Lung (tissue), 11 donors: ENCODE measurements at regions not wholly inside any gene's neighbourhood (a gene's known extent, or its start where the extent isn't known, plus 50 kb on each side); places are given as distances from the start of the nearest gene placed in this dataset.

Source experiments
- ATAC-seq: fragments of 200-7000 bp; cut with Tn5 transposase; one replicate; pipeline ENCODE4 v1.9.1; 2020; ENCODE audit warnings: moderate number of reproducible peaks; ENCODE audit not compliant: insufficient read depth, low FRiP score
- DNase-seq, 3 donors: peaks; one replicate each; pipeline ENCODE4 v3.0.0-alpha.2; 2013 to 2017
- H3K27ac ChIP-seq, 2 donors: one replicate each; pipeline ENCODE4 v1.5.1; 2013; ENCODE audit warnings: mild to moderate bottlenecking in 2 of 2, moderate library complexity in 2 of 2, control low read depth in 1 of 2, inconsistent platforms in 1 of 2, low read depth in 1 of 2, low read length in 1 of 2
- H3K27me3 ChIP-seq, 3 donors: one replicate each; pipeline ENCODE4 v1.5.1; 2013; ENCODE audit warnings: low read length in 2 of 3; ENCODE audit not compliant: control insufficient read depth in 3 of 3, insufficient read depth in 3 of 3
- H3K36me3 ChIP-seq, 4 donors: one replicate each; pipeline ENCODE4 v1.5.1; 2013; ENCODE audit warnings: low read length in 4 of 4, mild to moderate bottlenecking in 1 of 4, moderate library complexity in 1 of 4; ENCODE audit not compliant: control insufficient read depth in 4 of 4, insufficient read depth in 4 of 4
- H3K4me1 ChIP-seq, 5 donors: one replicate each; pipeline ENCODE4 v1.5.1; 2013; ENCODE audit warnings: low read length in 5 of 5, mild to moderate bottlenecking in 2 of 5, moderate library complexity in 1 of 5; ENCODE audit not compliant: control insufficient read depth in 5 of 5, insufficient read depth in 5 of 5
- H3K4me3 ChIP-seq: one replicate; pipeline ENCODE4 v1.5.1; 2013; ENCODE audit warnings: mild to moderate bottlenecking, control low read depth, moderate library complexity
- H3K9ac ChIP-seq, 2 donors: one replicate each; pipeline ENCODE4 v1.5.1; 2013; ENCODE audit warnings: low read length in 2 of 2, control low read depth in 1 of 2; ENCODE audit not compliant: insufficient read depth in 1 of 2
- H3K9me3 ChIP-seq, 4 donors: one replicate each; pipeline ENCODE4 v1.5.1; 2013; ENCODE audit warnings: low read length in 3 of 4, mild to moderate bottlenecking in 1 of 4, moderate library complexity in 1 of 4; ENCODE audit not compliant: control insufficient read depth in 4 of 4, insufficient read depth in 3 of 4
- WGBS, 2 donors: extraction: QIAGEN DNeasy Blood & Tissue Kit; methylation state at CpG; one replicate each; pipeline ENCODE4 v1.1.7; 2013; 5-methylcytosine and 5-hydroxymethylcytosine counted together
- TF ChIP-seq, protein P1 (sequence below): IDR thresholded peaks from 2 replicates; pipeline ENCODE4 v1.5.1; 2012; ENCODE audit warnings: mild to moderate bottlenecking; ENCODE audit errors: control extremely low read depth, extremely low read depth
- donor health status: control.
- donor health status: control.
- donor health status: Bipolar disorder and iron deficiency.
- donor health status: healthy.
- donor health status: DM: yes; HTN: yes; CAD: no.

DNA sequence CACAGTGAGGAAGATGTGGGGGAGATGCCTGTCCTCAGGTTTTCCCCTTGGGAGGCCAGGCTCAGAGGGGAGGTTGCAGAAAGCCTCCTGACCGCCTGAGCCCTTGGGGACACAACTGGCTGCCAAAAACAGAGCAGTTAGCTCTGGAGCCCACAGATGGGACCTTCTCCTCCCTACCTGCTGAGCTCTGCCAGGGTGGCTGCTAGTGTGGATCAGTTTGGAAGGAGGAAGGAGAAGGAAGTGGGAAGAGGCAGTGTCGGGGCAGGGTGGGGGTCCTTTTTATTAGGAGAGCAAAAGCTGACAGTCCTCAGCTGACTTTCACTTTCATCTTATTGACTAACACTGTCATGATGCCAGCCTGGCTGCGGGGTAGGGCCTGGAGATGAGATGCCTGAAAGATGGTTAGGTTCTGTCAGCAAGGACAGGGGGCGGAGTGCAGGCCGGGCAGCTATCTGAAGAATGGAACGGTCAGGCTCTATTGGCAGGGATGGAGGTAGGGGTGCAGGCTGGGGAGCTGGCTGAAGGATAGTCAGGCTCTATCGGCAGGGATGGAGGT is 188.5 kb upstream of the HDAC4 start:
- Histone ChIP-seq H3K27ac (no peak overlapping the region), H3K9me3 (peaks cover 0 to 1% (median 0%) of the 10 kb centered on the region in 4 donors), H3K36me3 (no peaks in the 10 kb centered on the region), H3K27me3 (peaks cover 0 to 4% (median 0%) of the 10 kb centered on the region in 3 donors), H3K9ac (no peak overlapping the region), H3K4me3 (no peak overlapping the region), H3K4me1 (peaks cover 0 to 5% (median 0%) of the 10 kb centered on the region in 5 donors)
- TF ChIP-seq, protein P1, sequence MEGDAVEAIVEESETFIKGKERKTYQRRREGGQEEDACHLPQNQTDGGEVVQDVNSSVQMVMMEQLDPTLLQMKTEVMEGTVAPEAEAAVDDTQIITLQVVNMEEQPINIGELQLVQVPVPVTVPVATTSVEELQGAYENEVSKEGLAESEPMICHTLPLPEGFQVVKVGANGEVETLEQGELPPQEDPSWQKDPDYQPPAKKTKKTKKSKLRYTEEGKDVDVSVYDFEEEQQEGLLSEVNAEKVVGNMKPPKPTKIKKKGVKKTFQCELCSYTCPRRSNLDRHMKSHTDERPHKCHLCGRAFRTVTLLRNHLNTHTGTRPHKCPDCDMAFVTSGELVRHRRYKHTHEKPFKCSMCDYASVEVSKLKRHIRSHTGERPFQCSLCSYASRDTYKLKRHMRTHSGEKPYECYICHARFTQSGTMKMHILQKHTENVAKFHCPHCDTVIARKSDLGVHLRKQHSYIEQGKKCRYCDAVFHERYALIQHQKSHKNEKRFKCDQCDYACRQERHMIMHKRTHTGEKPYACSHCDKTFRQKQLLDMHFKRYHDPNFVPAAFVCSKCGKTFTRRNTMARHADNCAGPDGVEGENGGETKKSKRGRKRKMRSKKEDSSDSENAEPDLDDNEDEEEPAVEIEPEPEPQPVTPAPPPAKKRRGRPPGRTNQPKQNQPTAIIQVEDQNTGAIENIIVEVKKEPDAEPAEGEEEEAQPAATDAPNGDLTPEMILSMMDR, result no peak
- ATAC-seq, result no peak
- WGBS, 2 donors, result 82 to 86% methylated on average over 7 of the region's 7 CpGs
- DNase-seq, result no peak

DNA sequence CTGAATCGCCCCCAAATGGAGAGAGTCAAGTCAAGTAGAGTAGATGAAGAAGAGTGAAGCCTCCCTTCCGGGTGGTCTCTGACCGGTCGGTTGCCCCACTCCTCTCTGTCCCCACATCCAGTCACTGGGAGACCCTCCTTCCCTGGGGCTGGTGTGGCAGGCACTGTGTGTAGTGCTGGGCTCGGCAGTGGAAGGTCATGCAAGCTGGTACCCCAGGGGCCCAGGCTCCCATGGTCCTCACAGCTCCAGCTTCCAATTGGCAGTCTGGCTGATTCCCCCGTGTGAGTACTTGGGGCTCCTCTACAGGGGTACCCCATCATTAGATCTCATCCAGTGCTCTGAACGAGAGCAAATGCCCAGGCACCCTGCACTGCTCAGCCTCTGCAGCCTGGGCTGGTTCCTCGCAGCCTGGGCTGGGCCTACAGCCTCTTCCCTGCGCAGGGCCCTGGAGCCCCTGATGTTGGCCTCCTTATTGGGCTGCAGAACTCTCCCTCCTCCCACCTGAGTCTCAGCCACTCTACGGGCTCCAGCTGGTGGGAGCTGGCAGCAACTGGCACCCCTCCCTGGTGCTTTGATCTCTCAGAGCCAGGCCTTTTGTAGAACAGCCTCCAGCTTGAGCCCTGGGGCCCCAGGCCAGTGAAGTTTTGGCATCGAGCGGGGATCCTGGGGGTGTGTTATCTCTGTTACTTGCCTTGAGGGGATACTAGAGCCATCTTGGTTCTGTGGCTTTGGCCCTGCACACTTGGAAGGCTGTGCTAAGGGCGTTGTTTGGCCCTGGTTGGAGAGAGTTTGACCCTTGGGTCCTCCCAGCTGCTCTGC is 187.8 kb upstream of the HDAC4 start:
- H3K4me1 ChIP-seq, result peaks cover 0 to 5% (median 0%) of the 10 kb centered on the region in 5 donors
- no peak overlapping the region for H3K4me3 ChIP-seq
- H3K36me3 ChIP-seq, result no peaks in the 10 kb centered on the region
- peaks cover 0 to 4% (median 0%) of the 10 kb centered on the region in 3 donors for H3K27me3 ChIP-seq
- 92 to 96% methylated on average over 13 of the region's 13 CpGs for WGBS, 2 donors
- H3K27ac ChIP-seq, result no peak overlapping the region
- TF ChIP-seq, protein P1, result no peak
- H3K9ac ChIP-seq, result no peak overlapping the region
- H3K9me3 ChIP-seq, result peaks cover 0 to 1% (median 0%) of the 10 kb centered on the region in 4 donors
- DNase-seq (no peak), ATAC-seq (no peak)

- no peak for DNase-seq
- H3K9me3 ChIP-seq, result peaks cover 0 to 1% (median 0%) of the 10 kb centered on the region in 4 donors
Measured at GRCh38 chr2:239587841-239588240, 187.0 kb upstream of the HDAC4 start.

More at GRCh38 chr2:239587841-239588240, 187.0 kb upstream of the HDAC4 start:
- Histone ChIP-seq H3K9ac (no peak overlapping the region), H3K4me3 (no peak overlapping the region), H3K27ac (no peak overlapping the region), H3K27me3 (peaks cover 0 to 4% (median 0%) of the 10 kb centered on the region in 3 donors), H3K4me1 (peaks cover 0 to 5% (median 0%) of the 10 kb centered on the region in 5 donors), H3K36me3 (no peaks in the 10 kb centered on the region)
- TF ChIP-seq, protein P1, result no peak
- no peak for ATAC-seq
- WGBS, 2 donors, result 34 to 62% methylated on average over 14 of the region's 14 CpGs
